Spinal cord (tissue), 9 donors: ENCODE measurements at regions not wholly inside any gene's neighbourhood (a gene's known extent, or its start where the extent isn't known, plus 50 kb on each side); places are given as distances from the start of the nearest gene placed in this dataset.
A peak's percentile ranks its signal among the peaks of the same experiment; 100 is the strongest.

ENCODE experiments used
- DNase-seq, 6 donors: peaks; one replicate each; pipeline versions ENCODE4 v3.0.0 to v3.0.0-alpha.2; 2013 to 2015; ENCODE audit warnings: low spot score in 6 of 6, low read depth in 4 of 6
- H3K27ac ChIP-seq: one replicate; pipeline ENCODE4 v1.5.1; 2013; ENCODE audit warnings: low read depth, low read length, control low read depth
- H3K27me3 ChIP-seq: one replicate; pipeline ENCODE4 v1.6.1; 2013; ENCODE audit warnings: low read length; ENCODE audit not compliant: control insufficient read depth, insufficient read depth
- H3K36me3 ChIP-seq: one replicate; pipeline ENCODE4 v1.6.1; 2013; ENCODE audit warnings: low read length; ENCODE audit not compliant: control insufficient read depth, insufficient read depth
- H3K4me1 ChIP-seq: one replicate; pipeline ENCODE4 v1.6.1; 2013; ENCODE audit warnings: low read length; ENCODE audit not compliant: control insufficient read depth, insufficient read depth
- H3K4me3 ChIP-seq: one replicate; pipeline ENCODE4 v1.5.1; 2013; ENCODE audit warnings: low read depth, low read length, control low read depth
- H3K9me3 ChIP-seq: one replicate; pipeline ENCODE4 v1.6.1; 2013; ENCODE audit warnings: low read length; ENCODE audit not compliant: control insufficient read depth, insufficient read depth
- WGBS: methylation state at CpG from one replicate; pipeline ENCODE4 v1.1.5; 2013; ENCODE audit warnings: missing lambda C conversion rate; ENCODE audit not compliant: insufficient coverage; 5-methylcytosine and 5-hydroxymethylcytosine counted together
- donor health status: healthy.

- no peaks in the 10 kb centered on the region for H3K9me3 ChIP-seq
- H3K4me3 ChIP-seq: no peak overlapping the region
- no peaks in the 10 kb centered on the region for H3K36me3 ChIP-seq
- no peaks in the 10 kb centered on the region for H3K4me1 ChIP-seq
- H3K27ac ChIP-seq: no peak overlapping the region
- no peaks in the 10 kb centered on the region for H3K27me3 ChIP-seq
- WGBS: 75% methylated on average over 1 of the region's 1 CpG
- DNase-seq: no peak
Observed at GRCh38 chr18:76232010-76232409, 263.0 kb downstream of the ZNF516 start.

GRCh38 chr18:76231402-76231801 lies 263.6 kb downstream of the ZNF516 start:
- WGBS: 87% methylated on average over 3 of the region's 5 CpGs
- DNase-seq: no peak

GRCh38 chr18:76230791-76231190 lies 264.3 kb downstream of the ZNF516 start:
- no peaks in the 10 kb centered on the region for H3K4me1 ChIP-seq
- no peaks in the 10 kb centered on the region for H3K36me3 ChIP-seq
- DNase-seq: no peak
- H3K27me3 ChIP-seq: no peaks in the 10 kb centered on the region
- 57% methylated on average over 9 of the region's 11 CpGs for WGBS
- H3K4me3 ChIP-seq: no peak overlapping the region
- no peaks in the 10 kb centered on the region for H3K9me3 ChIP-seq
- H3K27ac ChIP-seq: no peak overlapping the region

More at GRCh38 chr18:76231402-76231801, 263.6 kb downstream of the ZNF516 start:
- Histone ChIP-seq H3K9me3 (no peaks in the 10 kb centered on the region), H3K4me1 (no peaks in the 10 kb centered on the region), H3K27me3 (no peaks in the 10 kb centered on the region), H3K36me3 (no peaks in the 10 kb centered on the region), H3K4me3 (no peak overlapping the region), H3K27ac (no peak overlapping the region)

- Histone ChIP-seq H3K4me1 (no peaks in the 10 kb centered on the region), H3K27ac (no peak overlapping the region), H3K27me3 (no peaks in the 10 kb centered on the region), H3K9me3 (no peaks in the 10 kb centered on the region), H3K36me3 (no peaks in the 10 kb centered on the region), H3K4me3 (no peak overlapping the region)
- DNase-seq: no peak
- WGBS: no CpG with 5 or more reads among the region's 7 CpGs
Observed at GRCh38 chr18:76228716-76229115, 266.3 kb downstream of the ZNF516 start.

GRCh38 chr18:76227759-76228158 lies 267.3 kb downstream of the ZNF516 start:
- no peaks in the 10 kb centered on the region for H3K4me1 ChIP-seq
- H3K4me3 ChIP-seq: no peak overlapping the region
- H3K27me3 ChIP-seq: no peaks in the 10 kb centered on the region
- H3K27ac ChIP-seq: no peak overlapping the region
- H3K9me3 ChIP-seq: no peaks in the 10 kb centered on the region
- no peaks in the 10 kb centered on the region for H3K36me3 ChIP-seq
- 80% methylated on average over 7 of the region's 9 CpGs for WGBS
- DNase-seq: no peak

- 93% methylated on average over 8 of the region's 8 CpGs for WGBS
- Histone ChIP-seq H3K4me3 (no peak overlapping the region), H3K9me3 (no peaks in the 10 kb centered on the region), H3K27me3 (no peaks in the 10 kb centered on the region), H3K27ac (no peak overlapping the region), H3K4me1 (no peaks in the 10 kb centered on the region), H3K36me3 (no peaks in the 10 kb centered on the region)
- no peak for DNase-seq
Observed at GRCh38 chr18:76223403-76223802, 271.6 kb downstream of the ZNF516 start.

GRCh38 chr18:76219023-76219422 lies 276.0 kb downstream of the ZNF516 start:
- H3K9me3 ChIP-seq: no peaks in the 10 kb centered on the region

GRCh38 chr18:76216096-76216495 lies 278.9 kb downstream of the ZNF516 start:
- Histone ChIP-seq H3K4me1 (no peaks in the 10 kb centered on the region), H3K27me3 (no peaks in the 10 kb centered on the region), H3K27ac (no peak overlapping the region), H3K36me3 (no peaks in the 10 kb centered on the region), H3K9me3 (no peaks in the 10 kb centered on the region), H3K4me3 (no peak overlapping the region)
- no CpG with 5 or more reads among the region's 1 CpG for WGBS
- no peak for DNase-seq

More at GRCh38 chr18:76219023-76219422, 276.0 kb downstream of the ZNF516 start:
- H3K36me3 ChIP-seq: no peaks in the 10 kb centered on the region
- no peak for DNase-seq
- no peaks in the 10 kb centered on the region for H3K4me1 ChIP-seq
- H3K4me3 ChIP-seq: no peak overlapping the region
- H3K27me3 ChIP-seq: no peaks in the 10 kb centered on the region
- H3K27ac ChIP-seq: no peak overlapping the region
- WGBS: 100% methylated on average over 1 of the region's 8 CpGs

- Histone ChIP-seq H3K4me1 (peaks cover 2% of the 10 kb centered on the region), H3K27ac (no peak overlapping the region), H3K36me3 (no peaks in the 10 kb centered on the region), H3K9me3 (no peaks in the 10 kb centered on the region), H3K4me3 (no peak overlapping the region), H3K27me3 (no peaks in the 10 kb centered on the region)
- DNase-seq: peak in 1 of 6 donors; percentile 12
- WGBS: 67% methylated on average over 1 of the region's 3 CpGs
Observed at GRCh38 chr18:76213991-76214390, 281.1 kb downstream of the ZNF516 start.

- Histone ChIP-seq H3K4me3 (no peak overlapping the region), H3K9me3 (no peaks in the 10 kb centered on the region), H3K36me3 (no peaks in the 10 kb centered on the region), H3K27me3 (no peaks in the 10 kb centered on the region), H3K27ac (no peak overlapping the region), H3K4me1 (peaks cover 8% of the 10 kb centered on the region)
- WGBS: 30% methylated on average over 5 of the region's 7 CpGs
- peak in 1 of 6 donors; percentile 65 for DNase-seq
Observed at GRCh38 chr18:76212960-76213359, 282.1 kb downstream of the ZNF516 start.
